ENCODE measurements at regions not wholly inside any gene's neighbourhood (a gene's known extent, or its start where the extent isn't known, plus 50 kb on each side); places are given as distances from the start of the nearest gene placed in this dataset.

- TF ChIP-seq CTCF (IDR thresholded peaks at IDR 0.05) (no peak), POLR2A (IDR thresholded peaks at IDR 0.05) (no peak)
Measured at GRCh38 chr7:46004965-46005364, 83.9 kb upstream of the IGFBP3 start.
